HTR-8/SVneo (cell line): ENCODE measurements at regions not wholly inside any gene's neighbourhood (a gene's known extent, or its start where the extent isn't known, plus 50 kb on each side); places are given as distances from the start of the nearest gene placed in this dataset.

Experiments used
- DNase-seq: peaks from one replicate; pipeline ENCODE4 v3.0.0; 2011; ENCODE audit warnings: low spot score, mixed read lengths; ENCODE audit not compliant: insufficient read length
- FAIRE-seq: peaks from 2 replicates; lab custom pipeline; 2011; peaks lifted over from hg19 to GRCh38; lab: Jason Lieb, UNC

DNA sequence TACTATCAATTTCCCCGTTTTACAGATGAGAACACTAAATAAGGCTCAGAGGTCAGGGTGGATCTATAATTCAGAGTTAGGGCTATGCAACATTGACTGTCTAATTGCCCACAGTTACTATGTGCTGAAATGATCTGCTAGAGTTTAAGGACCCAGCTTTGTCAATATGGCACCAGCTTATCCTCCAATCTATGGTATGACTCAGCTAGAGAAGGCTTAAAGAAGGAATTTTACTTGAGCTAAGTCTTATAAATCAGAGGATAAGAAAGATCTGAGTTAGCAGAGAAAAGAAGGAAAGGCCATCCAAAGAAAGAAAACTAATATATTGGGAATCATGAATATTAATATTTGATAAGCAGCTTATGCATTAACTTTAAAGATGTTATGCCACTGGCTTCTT, 78.1 kb downstream of the ASB9 start:
- FAIRE-seq (no peak), DNase-seq (no peak)

DNA sequence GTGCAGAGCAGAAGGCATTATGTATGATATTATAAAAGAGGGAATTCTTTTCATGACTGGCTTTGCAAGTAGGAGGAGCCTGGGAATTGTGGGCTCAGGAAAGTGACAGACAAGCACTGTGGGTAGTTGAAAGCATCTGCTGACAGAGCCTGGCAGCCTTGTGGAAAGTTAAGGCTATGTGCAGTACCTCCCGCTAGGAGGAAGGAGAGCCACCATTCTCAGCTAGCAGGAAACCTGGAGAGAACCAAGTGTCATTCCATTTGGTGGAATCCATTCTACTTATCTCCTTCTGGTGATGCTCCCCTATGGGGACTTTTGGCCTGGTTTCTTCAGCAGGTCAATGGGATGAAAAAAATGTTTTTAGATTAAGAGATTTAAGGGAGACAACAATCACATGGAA, 81.8 kb downstream of the ASB9 start:
- DNase-seq (no peak), FAIRE-seq (no peak)

- FAIRE-seq (no peak), DNase-seq (no peak)
Measured at GRCh38 chrX:15177316-15177715, 92.6 kb downstream of the ASB9 start.

- FAIRE-seq = no peak
- no peak for DNase-seq
Measured at GRCh38 chrX:15173411-15173810, 96.5 kb downstream of the ASB9 start.

GRCh38 chrX:15170927-15171326, 99.0 kb downstream of the ASB9 start:
- DNase-seq = no peak
- FAIRE-seq = no peak

DNA sequence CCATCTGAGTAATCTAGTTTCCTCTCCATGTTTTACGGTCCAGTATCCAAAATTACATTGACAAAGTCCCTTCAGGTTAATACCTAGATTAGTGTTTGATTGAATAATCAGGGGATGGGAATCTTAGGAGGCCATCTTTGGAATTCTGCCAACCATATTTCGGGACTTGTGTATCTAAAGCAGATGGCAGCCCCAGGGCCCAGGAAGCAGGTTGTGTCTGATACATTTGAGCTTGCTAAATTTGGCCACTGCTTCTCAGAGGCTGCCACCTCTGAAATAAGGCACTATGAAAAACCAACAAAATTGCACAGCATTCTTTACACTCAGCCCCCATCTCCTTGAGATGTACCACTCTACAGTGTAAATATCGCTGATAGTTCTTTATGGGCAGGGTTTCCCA, 102.1 kb downstream of the ASB9 start:
- no peak for DNase-seq
- FAIRE-seq = no peak

GRCh38 chrX:15165832-15166231, 104.1 kb downstream of the ASB9 start:
- DNase-seq (no peak), FAIRE-seq (no peak)

DNA sequence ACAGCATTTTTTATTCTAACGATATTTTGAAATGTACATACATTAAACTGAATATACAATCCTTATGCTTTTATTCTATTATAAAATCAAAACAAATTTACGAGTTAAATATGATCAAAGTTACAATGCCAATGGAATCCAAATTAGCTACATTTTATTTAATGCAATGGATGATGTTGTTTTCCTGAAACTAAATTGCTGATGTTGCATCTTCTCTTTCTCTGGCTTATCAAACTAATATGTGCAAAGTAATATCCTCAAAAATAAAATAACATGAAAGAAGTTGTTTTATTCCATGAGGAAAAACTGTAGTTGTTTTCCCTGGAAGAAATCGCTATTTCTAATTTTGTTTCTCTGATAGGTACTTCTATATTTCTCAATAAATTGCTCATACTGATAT, 106.8 kb downstream of the ASB9 start:
- FAIRE-seq = no peak
- no peak for DNase-seq

DNA sequence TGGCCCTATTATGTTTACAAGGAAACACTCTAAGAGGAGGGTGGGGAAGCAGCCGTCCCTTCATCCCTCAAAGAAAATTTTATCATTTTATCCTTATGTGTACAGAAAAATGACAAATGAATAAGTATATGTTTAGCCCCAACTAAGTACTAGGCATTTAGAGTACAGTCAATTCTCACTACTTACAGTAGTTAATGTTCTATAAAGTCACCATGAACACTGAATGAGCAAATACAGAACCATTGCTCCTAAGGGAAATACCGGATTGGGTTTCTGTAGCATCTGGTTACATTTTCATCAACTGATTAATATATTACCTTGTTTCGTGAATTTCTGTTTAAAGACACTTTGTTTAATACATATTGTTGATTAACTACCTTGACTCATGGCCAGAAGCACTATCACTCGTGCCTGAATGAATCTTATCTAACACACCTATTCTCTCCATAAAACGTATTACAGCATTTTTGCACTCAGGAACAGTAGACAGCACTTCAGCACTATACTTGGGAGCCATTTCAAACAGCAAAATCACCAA, 109.3 kb downstream of the ASB9 start:
- DNase-seq = no peak
- no peak for FAIRE-seq

DNA sequence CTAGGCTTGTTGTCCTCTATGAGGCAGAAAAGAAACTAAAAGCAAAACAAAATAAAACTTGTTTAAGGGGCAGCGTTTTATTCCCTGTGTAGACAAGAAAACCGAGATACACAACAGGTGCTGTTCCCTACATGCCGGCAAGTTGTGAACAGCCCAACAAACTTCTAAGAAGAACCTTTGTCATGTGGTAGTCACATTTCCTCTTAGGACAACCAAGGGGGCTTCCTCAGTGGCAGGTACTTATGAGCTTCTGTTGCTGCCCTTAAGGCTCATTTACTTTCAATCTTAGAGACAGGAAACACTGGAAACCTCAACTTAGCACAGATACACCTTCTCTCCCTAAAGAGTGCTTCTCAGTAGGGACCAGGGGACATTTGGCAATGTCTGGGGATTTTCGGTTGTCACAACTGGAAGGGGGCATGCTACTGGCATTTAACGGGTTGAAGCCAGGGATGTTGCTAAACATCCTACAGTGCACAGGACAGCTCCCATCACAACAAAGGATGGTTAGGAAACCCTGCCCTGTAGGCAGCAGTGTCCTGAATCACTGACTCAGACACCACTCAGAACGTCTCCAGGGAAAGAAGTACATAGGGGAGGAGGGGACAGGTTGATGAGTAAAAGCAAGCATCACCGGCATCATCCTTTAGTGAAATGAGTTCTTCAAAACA, 111.0 kb downstream of the ASB9 start:
- FAIRE-seq (no peak), DNase-seq (no peak)

GRCh38 chrX:15158350-15158735, 111.5 kb downstream of the ASB9 start:
- FAIRE-seq (no peak), DNase-seq (no peak)

- FAIRE-seq (no peak), DNase-seq (no peak)
Measured at GRCh38 chrX:15157624-15158023, 112.3 kb downstream of the ASB9 start.

DNA sequence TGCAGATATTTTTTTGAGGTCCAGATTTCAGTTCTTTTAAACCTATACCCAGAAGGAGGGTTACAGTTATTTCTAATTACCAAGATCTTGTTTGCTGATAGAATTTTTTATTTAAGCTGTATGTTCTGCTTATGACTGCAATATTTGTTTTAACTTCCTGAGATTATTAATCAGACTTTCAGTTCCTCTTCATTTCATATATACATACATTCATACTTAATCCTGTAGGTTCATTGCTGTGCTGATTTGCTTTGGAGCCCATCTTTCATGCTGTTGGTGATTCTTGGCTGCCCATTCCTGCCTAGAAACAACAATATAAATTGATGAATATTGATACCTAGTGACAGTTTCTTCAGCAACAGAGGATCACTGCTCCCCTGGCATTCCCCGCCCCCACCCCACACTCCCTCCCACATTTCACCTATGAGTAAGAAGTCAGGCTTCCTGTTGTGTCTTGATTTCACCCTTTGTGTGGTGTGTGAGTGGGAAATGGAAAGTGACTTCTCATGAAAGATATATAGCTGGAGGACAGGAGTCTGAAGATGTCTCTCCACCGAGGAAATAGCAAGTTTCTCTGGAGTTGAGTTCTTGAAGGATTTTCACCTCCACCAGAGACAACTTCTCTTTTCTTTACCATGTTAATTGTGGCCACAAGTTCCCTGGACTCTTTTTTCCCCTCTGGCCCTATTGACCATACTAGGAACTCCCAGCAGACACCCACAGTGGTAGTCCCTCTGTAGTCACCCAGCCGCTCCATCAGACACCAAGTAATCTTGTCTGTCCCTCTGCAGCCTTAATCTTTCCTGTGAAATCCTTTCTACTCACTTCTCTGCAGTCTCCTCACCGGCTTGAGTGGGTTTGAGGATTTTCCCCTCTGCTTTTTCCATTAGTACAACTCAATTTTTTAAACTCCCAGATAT, 118.4 kb downstream of the ASB9 start:
- FAIRE-seq (no peak), DNase-seq (no peak)

DNA sequence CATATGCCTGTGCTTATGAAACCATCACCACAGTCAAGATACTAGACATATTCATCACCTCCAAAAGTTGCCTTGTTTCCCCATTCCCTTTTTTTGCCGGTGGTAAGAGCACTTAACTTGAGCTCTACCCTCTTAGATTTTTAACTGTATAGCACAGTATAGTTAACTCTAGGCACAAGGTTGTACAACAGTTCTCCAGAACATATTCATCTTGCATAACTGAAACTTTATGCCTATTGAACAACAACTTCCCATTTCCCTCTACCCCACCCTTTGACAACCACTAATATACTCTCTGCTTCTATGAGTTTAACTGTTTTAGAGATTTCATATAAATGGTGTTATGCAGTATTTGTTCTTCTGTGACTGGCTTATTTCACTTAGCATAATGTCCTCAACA, 119.3 kb downstream of the ASB9 start:
- DNase-seq = no peak
- FAIRE-seq = no peak

GRCh38 chrX:15146515-15146914, 123.4 kb downstream of the ASB9 start:
- no peak for DNase-seq
- FAIRE-seq = no peak

- no peak for FAIRE-seq
Measured at GRCh38 chrX:15143825-15144121, 126.1 kb downstream of the ASB9 start.

GRCh38 chrX:15143050-15143824, 126.6 kb downstream of the ASB9 start:
- DNase-seq (peak; percentile 31), FAIRE-seq (no peak)

More at GRCh38 chrX:15143825-15144121, 126.1 kb downstream of the ASB9 start:
- no peak for DNase-seq

GRCh38 chrX:15142084-15142715, 127.7 kb downstream of the ASB9 start:
- DNase-seq (no peak), FAIRE-seq (no peak)

- no peak for FAIRE-seq
Measured at GRCh38 chrX:15136795-15137194, 133.1 kb downstream of the ASB9 start.

DNA sequence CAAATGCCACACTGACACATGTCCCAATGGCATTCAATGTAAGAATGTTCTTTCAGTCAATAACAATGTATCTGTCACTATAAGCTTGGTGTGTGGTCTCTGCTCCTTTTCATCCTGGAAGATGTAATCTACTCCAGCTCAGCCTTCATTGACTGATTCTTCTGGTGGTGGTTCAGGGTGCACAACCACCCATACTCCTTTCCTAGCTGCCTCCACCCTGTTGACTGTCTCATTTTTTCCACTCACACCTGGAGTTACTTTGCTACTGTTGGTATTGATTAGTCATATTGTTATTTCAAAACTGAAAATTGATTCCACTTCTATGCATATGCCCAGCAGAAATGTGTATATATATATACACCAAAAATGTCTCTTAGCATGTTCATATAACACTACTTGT, 140.5 kb downstream of the ASB9 start:
- FAIRE-seq (no peak), DNase-seq (no peak)

More at GRCh38 chrX:15136795-15137194, 133.1 kb downstream of the ASB9 start:
- no peak for DNase-seq
